NCI-H226 (cell line): ENCODE measurements at regions not wholly inside any gene's neighbourhood (a gene's known extent, or its start where the extent isn't known, plus 50 kb on each side); places are given as distances from the start of the nearest gene placed in this dataset.
"Not testable (repeated sequence)": the region's sequence is repeated elsewhere in the genome, so short reads cannot be mapped to it uniquely, and the experiment has no call there.

Source experiments
- DNase-seq: peaks from one replicate; pipeline ENCODE4 v3.0.0-alpha.2; 2015

- no peak for DNase-seq
These were observed 325.0 kb downstream of the HLX start for GRCh38 chr1:221204055-221204833.

GRCh38 chr1:221206076-221206475, 326.8 kb downstream of the HLX start:
- DNase-seq, result no peak

GRCh38 chr1:221212926-221213325, 333.7 kb downstream of the HLX start:
- no peak for DNase-seq

GRCh38 chr1:221217029-221217428, 337.8 kb downstream of the HLX start:
- DNase-seq, result no peak

- no peak for DNase-seq
These were observed 344.0 kb downstream of the HLX start for GRCh38 chr1:221223281-221223680.

- DNase-seq, result no peak
These were observed 348.2 kb downstream of the HLX start for GRCh38 chr1:221227460-221227859.

GRCh38 chr1:221227872-221228337, 348.7 kb downstream of the HLX start:
- no peak for DNase-seq

- DNase-seq, result no peak
These were observed 349.4 kb downstream of the HLX start for GRCh38 chr1:221228594-221228993.

- DNase-seq, result no peak
These were observed 351.4 kb downstream of the HLX start for GRCh38 chr1:221230605-221231004.

GRCh38 chr1:221234791-221235190, 355.5 kb downstream of the HLX start:
- peak; percentile 1 for DNase-seq

GRCh38 chr1:221237587-221237986, 358.3 kb downstream of the HLX start:
- no peak for DNase-seq

GRCh38 chr1:221239181-221239580, 359.9 kb downstream of the HLX start:
- no peak for DNase-seq

- DNase-seq, result no peak
These were observed 360.5 kb downstream of the HLX start for GRCh38 chr1:221239792-221240191.

GRCh38 chr1:221240690-221241089, 361.4 kb downstream of the HLX start:
- DNase-seq, result no peak

GRCh38 chr1:221241157-221241556, 361.9 kb downstream of the HLX start:
- DNase-seq, result no peak

GRCh38 chr1:221241592-221241991, 362.3 kb downstream of the HLX start:
- DNase-seq, result no peak

GRCh38 chr1:221246067-221246466, 366.8 kb downstream of the HLX start:
- no peak for DNase-seq

GRCh38 chr1:221246628-221247415, 367.6 kb downstream of the HLX start:
- no peak for DNase-seq

- DNase-seq, result no peak
These were observed 372.3 kb downstream of the HLX start for GRCh38 chr1:221251580-221251979.

GRCh38 chr1:221254813-221255212, 375.6 kb downstream of the HLX start:
- DNase-seq, result no peak

- no peak for DNase-seq
These were observed 377.5 kb downstream of the HLX start for GRCh38 chr1:221256773-221257172.

- DNase-seq, result not testable (repeated sequence)
These were observed 378.3 kb downstream of the HLX start for GRCh38 chr1:221257548-221257947.

- DNase-seq, result not testable (repeated sequence)
These were observed 383.4 kb downstream of the HLX start for GRCh38 chr1:221262677-221263076.
